HCEC 1CT (cell line): ENCODE measurements at regions not wholly inside any gene's neighbourhood (a gene's known extent, or its start where the extent isn't known, plus 50 kb on each side); places are given as distances from the start of the nearest gene placed in this dataset.
"Not testable (repeated sequence)": the region's sequence is repeated elsewhere in the genome, so short reads cannot be mapped to it uniquely, and the experiment has no call there.

Experiments
- DNase-seq: peaks from one replicate; pipeline ENCODE4 v3.0.0-alpha.2; 2017

DNA sequence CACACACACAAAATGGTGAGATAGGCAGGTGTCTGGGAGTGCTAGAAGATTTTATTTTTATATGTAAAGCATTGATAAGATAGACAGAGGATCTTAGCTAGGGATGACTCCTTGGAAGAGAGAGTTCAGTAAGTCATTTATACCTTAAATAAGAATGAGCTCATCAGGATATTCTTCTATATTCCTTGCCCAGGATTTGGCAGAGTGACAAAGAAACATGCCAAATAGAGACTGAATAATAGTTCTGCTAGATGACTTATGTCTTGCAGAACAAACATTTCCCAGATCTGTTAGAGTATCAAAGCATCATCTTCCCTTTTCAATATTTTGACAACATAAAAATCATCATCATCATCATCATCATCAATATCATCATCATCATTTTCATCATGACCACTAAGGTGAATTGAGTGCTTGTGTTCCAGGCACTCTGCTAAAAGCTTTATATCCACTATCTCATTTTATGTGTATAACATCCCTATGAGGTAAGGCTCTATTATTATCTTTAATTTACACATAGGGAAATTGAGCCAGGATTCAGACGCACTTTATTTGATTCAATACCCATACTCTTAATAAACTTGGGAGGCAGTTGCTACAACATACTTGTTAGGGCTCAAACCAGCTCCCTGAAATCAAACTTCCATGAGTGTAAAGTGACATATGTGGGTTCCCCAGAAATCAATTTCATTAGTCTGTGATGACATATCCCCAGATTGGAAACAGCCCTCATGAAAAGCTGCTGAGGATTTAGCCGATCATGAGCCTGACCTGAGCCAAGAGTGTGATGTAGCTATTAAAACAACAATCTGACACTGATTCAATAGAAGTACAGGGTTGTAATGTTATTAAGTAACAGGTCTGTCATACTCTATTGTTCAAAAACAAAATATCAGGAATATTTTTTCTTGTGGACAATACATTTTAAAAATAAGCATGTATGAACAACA is 176.3 kb upstream of the SEMA6A start:
- no peak for DNase-seq

DNA sequence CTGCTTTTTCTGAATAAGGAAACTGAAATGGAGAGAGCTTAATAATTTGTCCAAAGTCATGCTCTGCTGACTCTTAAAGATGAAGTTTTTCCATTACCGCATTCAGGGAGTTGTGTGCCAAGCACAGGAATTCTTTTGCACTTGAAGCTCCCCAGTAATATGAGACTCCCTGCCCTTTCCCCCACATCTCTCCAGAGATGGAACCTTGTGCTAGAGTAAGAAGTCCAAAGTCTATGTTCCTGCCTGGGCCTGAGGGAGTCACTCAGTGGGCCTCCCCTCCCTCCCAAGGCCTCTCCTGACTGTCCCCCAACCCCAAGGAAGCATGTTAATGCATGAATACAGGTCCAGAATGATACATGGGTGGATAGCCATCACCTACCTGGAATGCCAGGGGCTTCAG is 173.3 kb upstream of the SEMA6A start:
- DNase-seq, result no peak

DNA sequence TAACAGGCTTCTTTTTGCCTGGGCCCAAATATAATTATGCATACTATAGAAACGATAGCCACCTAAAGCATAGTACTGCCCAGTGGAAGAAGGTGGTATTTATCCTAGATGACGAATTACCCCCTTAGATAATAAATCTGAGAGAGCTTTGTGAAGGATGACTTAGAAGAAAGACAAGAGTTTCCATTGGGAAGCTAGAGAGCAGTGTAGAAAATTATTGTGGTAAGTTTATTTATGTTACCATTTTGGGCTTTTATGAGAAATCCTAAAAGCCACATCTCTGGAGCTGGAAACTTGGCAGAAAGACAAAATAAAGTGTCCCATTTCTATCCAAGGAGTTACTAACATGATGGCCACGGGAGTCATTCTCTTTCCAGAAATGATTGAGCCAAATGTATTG is 172.0 kb upstream of the SEMA6A start:
- DNase-seq, result no peak

DNA sequence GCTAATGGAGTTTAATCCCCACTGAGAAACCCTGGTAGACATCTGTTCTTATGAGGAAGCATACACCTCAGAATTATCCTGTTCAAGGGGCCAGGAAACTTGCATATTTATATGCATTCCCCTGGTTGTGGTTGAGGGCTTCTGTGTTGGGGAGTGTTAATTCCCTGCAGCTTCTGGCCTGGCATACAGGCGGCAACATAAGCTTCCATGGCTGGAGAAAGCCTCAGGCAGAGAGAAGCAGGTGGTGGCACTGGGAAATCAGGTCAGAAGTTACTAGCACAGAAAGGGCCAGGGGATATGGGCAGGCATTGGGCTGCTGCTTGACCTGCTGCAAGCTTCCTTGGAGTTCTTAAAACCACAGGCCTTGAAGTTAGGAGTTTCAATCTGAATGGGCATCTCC is 166.1 kb upstream of the SEMA6A start:
- DNase-seq, result no peak

DNA sequence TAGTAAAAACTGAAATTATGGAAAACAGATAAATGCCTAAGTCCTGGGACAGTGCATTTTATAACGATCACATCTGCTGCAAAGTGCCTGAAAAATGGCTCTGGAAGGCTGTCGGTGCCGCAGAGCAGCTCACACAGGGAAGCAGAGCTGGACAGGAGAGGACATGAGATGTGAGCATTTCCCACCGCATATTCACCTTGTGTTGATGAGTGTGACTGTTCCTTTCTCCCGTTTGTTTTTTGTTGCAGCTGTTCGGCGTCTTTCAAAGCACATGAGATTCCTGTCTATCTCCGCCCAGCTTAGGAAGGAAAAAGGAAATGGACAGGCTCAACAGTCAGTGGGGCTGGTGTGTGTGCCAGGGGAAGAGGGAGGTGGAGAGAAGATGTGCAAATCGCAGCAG is 164.9 kb upstream of the SEMA6A start:
- DNase-seq, result no peak

DNA sequence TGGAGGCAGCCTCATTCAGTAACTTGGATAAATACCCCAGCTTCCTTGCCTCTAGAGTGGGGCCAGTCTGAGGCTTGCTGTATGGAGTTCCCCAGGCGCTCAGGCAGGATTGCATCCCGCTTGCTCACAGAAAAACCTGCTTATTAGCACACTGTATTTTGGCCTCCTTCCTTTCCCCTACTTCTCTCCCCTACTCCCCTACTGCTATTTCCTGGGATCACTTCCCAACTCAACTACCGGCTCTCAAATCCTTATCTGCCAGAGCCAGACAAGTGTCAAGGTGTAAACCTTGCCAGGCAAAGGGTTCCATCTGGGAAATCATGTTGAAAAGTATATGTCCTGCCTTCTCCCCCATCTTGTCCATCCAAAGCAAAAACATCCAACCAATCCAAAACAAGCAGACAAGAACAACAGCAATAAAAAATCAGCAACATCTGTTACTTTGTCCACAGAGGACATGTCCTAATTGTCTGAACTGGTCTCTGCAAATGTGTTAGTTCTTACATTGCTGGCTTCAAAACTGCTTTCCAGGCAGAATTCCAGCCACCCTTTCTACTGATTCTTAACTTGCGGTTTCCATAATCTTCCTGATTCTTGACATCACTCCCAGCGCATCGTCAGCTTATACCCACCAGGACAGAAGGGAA is 164.1 kb upstream of the SEMA6A start:
- DNase-seq, result no peak

DNA sequence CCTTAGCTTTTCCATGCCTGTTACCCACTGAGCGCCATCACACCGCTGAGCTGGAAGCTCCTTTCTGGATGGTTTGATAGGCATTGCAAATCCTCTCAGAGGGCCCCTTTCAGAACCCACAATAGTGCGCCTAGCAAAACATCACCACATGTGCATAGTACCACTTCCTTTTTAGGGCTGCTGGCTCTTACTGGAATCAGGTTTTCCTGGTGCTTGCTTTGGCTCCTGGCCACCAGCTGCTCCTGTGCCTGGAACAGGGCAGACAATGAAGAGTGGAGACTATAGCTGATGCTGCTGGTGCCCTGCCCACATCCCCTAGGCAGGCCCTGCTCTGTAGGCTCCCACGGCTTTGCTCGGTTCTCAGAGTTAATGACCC is 163.6 kb upstream of the SEMA6A start:
- no peak for DNase-seq

DNA sequence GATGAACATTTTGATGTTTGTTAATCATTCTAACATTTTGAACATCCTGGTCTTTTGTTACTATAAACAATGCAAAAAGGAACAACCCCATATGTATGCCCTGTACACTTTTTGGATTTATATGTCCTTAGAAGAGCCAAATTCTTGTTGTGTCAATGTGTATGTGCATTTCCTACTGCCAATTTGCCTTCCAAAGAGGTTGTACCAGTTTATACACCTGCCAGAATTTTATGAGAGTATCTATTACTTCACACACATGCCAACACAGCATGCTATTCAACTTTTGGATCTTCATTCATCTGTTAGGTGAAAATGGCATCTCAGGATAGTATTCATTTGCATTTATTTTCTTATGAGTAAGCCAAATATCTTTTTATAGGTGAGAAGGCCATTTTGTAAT is 162.0 kb upstream of the SEMA6A start:
- no peak for DNase-seq

DNA sequence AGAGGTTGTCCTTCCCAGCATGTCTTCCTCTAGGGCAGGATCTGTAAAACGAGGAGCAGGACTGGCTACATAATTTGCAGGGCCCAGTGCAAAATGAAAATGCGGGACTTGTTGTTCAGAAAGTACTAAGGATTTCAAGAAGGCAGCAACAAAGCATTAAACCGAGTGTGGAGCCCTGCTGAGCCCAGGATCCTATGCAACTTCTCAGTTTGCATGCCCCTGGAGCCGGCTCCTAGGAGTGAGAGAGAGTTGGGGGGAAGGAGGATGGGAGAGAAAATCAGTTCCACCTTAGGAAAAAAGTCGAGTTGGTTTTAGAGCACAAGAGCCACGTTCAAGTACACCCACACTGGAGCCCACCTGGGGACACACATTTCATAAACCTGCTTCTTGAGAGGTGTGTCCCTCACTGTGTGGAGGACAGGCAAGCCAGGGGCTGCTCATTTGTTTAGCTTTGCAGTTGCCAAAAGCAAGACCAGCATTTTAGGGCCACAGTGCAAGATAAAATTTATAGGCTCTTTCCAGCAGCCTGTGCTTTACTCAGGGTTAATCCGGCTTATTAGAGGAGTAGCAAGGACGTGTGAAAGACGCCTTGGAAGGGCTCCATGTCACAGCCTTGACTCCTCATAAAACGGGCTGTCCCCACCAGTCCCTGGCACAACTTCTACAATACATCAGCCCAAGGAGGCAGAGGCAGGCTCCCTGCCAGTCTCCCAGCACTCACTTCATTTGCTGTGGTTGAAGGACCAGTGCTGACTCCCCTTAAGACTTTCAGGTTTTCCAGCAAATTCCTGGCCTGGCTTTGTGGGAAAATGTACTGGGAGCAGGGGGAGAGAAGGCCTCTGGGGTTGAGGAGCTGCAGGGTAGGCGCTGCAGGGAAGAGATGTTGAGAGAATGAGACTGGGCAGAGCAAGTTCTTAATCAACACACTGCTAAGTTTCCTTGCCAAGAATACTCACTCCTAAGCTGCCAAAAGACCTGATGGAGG is 159.7 kb upstream of the SEMA6A start:
- no peak for DNase-seq

DNA sequence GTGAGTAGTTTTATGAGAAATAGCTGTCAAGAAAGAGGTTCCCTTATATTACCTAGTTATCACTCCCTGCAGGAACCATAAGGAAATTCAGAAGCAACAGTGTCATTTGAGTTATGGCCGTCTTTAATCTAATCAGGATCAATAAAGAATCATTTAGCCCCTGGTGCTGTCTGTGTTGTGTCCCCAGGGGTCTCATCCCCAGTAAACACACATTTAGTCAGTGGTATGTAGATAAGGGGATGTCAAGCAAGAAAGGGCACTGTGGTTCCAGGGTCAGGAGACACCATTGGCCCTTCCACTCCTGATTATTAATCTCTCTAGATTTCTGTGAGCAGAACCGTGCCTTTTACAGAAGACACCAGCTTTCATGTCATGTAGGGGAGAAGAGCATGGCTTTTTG is 158.0 kb upstream of the SEMA6A start:
- no peak for DNase-seq

DNA sequence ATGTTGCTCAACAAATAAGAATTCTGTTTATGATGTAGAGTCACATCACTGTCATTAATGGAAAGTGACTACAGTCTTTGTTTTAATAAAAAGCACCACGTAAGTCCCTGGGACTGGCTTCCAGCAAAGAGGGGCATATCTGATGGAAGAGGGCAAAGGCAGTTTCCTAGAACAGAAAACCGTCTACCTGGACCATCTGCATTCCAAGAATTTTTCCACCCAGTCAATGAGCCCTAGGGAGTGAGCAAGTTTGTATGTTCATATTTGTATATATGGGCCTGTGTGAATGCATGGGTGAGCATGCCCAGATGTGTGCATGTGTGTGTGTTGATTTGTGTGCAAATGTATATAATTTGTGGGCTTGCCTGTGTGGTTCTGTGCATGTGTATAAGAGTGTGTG is 156.8 kb upstream of the SEMA6A start:
- DNase-seq, result no peak

DNA sequence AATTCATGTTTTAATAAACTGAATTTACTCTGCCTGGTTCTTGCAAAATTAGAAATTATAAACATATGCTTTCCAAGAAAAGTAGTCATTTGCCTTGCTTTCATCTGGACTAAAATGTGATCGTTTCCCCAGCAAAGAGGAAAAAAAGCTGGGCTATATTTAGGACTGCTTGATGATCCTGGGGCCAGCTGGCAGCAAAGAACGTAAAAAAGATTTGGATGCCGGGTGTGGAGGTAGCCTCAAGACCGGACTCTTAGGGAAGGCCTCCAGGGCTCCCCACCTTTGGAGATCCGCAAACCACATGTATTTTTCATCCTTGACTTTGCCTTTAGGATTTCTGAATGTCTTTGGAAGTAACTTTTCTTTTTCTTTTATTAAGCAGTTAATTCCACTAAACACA is 156.1 kb upstream of the SEMA6A start:
- DNase-seq, result no peak

DNA sequence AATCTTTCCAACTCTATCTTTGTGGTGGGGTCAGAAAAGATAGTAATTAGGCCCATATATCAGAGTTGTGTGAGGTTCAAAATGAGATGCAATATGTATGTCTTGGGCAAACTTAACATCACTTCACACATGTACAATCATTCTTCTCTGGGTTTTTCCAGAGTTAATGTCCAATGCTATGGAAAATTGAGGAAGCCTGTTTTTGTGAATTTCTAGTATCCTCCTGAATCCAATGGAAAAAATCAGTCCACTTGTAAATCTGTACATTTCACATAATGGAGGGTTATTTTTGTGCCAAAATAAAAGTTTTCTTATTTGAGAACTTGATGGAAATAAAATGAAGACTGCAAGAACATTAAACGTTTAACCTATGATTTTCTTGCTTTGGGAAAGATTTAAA is 155.6 kb upstream of the SEMA6A start:
- no peak for DNase-seq

DNA sequence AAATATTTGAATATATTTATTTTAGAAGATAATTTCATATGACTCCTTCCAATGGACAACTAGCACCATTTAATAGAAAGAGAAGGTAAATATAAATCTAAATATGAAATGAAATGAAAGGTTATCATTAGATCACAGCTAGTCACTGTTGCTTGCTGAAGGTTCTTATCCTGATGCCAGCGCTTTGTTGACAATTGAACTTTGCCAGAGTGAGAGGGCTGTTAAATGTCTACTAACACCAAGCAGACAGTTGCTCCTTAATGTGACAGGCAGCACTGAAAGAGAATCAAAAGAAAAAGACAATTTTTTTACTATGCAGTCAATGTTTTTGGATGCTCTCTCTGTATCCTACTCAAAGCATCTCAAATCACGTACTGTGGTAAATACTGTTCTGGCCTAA is 152.6 kb upstream of the SEMA6A start:
- DNase-seq, result no peak

DNA sequence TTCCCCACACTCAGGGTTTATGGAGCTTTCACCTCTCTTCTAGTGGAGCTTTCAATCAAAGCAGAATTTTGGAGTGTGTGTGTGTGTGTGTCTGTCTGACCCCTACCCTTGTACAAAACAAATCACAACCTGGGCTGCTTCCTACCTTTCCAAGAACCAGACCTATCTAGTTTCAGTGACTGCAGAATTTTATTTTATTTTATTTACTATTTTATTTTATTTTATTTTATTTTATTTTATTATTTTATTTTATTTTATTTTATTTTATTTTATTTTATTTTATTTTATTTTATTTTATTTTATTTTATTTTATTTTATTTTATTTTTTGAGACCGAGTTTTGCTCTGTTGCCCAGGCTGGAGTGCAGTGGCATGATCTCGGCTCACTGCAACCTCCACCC is 151.6 kb upstream of the SEMA6A start:
- not testable (repeated sequence) for DNase-seq

DNA sequence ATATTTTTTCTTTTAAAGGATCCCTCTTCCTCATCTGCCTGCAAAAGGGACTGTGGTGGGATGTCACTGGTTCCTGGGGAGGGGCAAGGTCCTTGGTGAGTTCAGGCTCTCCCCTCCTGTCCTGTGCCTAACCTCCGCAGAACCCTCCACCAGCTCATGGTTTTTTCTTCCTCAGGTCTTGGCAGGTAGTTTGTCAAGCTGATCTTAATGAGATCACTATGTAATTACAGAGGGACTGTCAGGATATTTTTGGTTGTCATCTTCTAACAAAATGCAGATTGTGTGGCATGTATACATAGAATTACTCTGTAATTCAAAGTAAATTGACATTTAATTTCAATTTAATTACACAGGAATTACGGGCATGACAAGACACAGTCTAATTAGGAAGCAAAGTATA is 150.3 kb upstream of the SEMA6A start:
- DNase-seq, result no peak

DNA sequence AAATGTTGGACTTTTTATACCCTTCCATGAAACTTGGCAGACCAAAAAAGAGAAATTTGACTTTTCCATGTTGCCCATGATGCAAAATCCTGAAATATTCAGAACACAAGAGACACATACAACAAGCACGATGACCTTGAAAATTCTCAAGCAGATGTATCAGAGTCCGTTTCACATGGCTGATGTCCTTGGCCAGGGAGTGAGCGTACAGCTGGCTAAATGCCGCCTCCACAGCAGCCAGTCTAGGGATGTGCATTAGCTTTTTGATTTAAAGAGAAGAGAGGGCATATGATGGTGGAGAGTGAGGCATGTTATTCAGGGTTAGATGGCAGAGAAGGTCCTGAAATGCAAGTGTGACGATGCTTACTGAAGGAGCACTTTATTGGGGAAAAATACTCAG is 148.0 kb upstream of the SEMA6A start:
- no peak for DNase-seq

DNA sequence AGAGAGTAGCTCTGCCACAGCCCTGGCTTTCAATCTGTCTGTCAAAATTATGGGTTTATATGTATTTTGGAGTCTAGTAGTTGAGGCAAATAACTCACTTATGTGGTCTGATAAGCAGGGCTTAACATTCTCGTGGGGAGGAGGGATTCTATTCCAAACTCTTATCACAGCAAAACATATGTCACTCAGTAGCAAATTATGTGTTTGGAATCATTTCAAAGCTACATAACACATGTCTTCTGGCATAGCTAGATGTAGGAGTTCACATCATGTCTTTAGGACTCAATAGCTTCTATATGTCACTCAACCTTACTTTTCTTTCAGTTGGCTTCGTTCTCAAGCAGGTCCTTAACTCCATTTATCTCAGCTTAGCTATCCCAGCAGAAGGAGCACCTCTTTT is 144.5 kb upstream of the SEMA6A start:
- DNase-seq, result no peak

DNA sequence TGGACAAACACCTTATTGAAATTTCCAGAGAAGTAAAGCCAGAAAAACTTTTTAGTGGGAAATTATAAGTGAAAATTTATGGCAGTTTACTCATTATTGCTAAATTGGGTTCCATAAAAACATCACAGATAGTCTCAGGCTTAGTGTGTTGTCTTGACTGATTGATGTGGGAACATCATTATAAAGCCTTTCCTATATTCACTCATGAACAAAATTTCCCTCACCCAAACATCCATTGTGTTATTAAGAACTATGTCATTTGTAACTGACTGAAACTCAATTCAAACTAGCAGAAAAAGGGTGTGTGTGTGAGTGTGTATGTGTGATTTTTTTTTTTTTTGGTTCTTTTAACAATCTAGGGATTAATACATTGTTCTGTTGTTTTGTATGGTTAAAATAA is 143.7 kb upstream of the SEMA6A start:
- no peak for DNase-seq

DNA sequence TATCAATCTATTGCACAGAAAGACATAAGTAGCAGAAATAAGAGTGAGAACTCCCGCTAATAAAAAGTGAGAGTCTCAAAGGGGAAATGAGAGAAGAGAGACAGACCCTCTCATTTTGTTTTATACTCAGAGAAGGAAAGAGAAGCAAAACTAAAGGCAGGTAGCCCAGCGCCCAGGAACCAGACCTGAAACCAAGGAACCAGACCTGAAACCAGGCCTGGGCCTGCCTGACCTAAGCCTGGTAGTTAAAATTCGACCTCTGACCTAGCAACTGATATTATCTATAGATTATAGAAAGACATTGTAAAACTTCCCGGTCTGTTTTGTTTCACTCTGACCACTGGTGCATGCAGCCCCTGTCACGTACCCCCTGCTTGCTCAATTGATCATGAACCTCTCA is 134.5 kb upstream of the SEMA6A start:
- DNase-seq, result no peak

DNA sequence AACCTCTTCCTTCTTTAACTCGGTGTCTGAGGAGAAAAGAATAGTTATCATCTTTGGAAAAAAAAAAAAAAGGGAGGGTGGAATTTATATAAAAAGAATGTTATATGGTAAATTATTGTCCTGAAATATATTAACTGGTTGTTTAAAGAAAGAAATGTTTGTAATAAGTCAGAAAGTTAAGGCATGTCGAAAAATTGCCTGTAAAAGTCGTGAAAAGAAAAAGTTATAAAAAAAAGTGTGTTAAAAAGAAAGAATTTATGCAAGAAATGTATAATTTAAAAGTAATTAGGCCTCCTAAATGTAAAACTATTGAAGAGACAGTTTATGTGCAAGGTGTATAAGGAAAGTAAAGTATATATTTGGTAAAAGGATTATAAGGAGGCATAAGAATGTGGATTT is 130.5 kb upstream of the SEMA6A start:
- DNase-seq, result not testable (repeated sequence)

DNA sequence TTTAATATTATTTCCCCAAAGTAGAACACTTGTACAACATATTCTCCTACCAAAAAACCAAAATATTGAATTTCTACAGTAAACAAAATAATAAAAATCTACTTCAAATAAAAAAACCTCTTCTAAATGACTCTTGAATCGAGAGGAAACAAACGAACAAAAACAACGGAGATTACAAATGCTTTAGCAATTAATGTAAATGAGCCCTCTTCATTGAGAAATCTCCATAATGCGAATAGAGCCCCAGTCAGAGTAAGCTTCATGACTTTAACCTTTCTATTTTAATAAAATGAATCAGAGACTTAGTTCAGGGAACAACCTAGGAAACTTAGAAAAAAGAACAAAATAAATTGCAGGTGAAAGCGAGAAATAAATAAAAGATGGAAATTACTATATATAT is 129.3 kb upstream of the SEMA6A start:
- DNase-seq, result no peak

DNA sequence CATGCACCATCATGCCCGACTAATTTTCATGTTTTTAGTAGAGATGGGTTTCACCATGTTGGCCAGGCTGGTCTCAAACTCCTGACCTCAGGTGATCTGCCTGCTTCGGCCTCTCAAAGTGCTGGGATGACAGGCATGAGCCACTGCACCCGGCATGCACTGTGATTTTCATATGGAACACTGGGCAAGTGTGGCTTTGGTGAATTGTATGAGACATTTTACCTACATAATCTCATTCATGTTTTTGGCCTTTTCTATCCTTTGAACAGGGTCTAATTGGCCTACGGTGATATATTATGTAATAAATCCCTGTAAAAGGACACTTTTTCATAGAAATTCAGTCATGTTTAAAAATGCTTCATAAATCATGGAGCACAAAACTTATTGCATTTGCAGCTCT is 128.7 kb upstream of the SEMA6A start:
- DNase-seq, result no peak
